HEK293 (cell line): ENCODE measurements at regions not wholly inside any gene's neighbourhood (a gene's known extent, or its start where the extent isn't known, plus 50 kb on each side); places are given as distances from the start of the nearest gene placed in this dataset.

Source experiments
- CTCF ChIA-PET: fragments of 350-600 bp; formaldehyde crosslinking; extraction: SDS; loops from one replicate; lab custom pipeline; 2021; ENCODE audit warnings: antibody characterized with exemption; lab: Yijun Ruan, JAX
- POLR2A ChIA-PET: fragments of 300-600 bp; formaldehyde crosslinking; extraction: SDS; loops from one replicate; lab custom pipeline; 2020; ENCODE audit warnings: antibody characterized with exemption, inconsistent platforms; lab: Yijun Ruan, JAX
- H3K27ac ChIP-seq: fragments of 200-500 bp; sonication (Bioruptor generic); 2 replicates; pipeline ENCODE4 v1.5.1; 2014; ENCODE audit warnings: low read depth, low read length, control low read depth, inconsistent platforms; ENCODE audit errors: extremely low read depth
- H3K36me3 ChIP-seq, 2 experiments: fragments of 200-500 bp in 1 of 2; sonication (Bioruptor generic) in 1 of 2; 1 replicate in 1 of 2; 2 replicates in 1 of 2; pipeline ENCODE4 v1.5.1; 2014 to 2017; ENCODE audit warnings: inconsistent platforms in 2 of 2, low read length in 2 of 2; ENCODE audit not compliant: control insufficient read depth in 2 of 2, insufficient read depth in 1 of 2
- H3K4me1 ChIP-seq: fragments of 200-500 bp; sonication (Bioruptor generic); 2 replicates; pipeline ENCODE4 v1.5.1; 2014; ENCODE audit warnings: mild to moderate bottlenecking, low read length, inconsistent platforms; ENCODE audit not compliant: control insufficient read depth, insufficient read depth
- H3K4me3 ChIP-seq: 2 replicates; pipeline ENCODE4 v1.5.1; 2011; ENCODE audit warnings: low read depth, mild to moderate bottlenecking, control low read depth, low read length, moderate library complexity
- H3K9me3 ChIP-seq: fragments of 200-500 bp; sonication (Bioruptor generic); 2 replicates; pipeline ENCODE4 v1.5.1; 2014; ENCODE audit warnings: low read depth, low read length, inconsistent platforms; ENCODE audit not compliant: control insufficient read depth, insufficient read depth
- AEBP2 ChIP-seq: fragments of 450-650 bp; formaldehyde crosslinking; IDR thresholded peaks from 2 replicates; pipeline ENCODE4 v1.5.1; 2016; ENCODE audit warnings: missing biosample characterization, missing genetic modification characterization, borderline replicate concordance
- ATF2 ChIP-seq: fragments of 450-650 bp; formaldehyde crosslinking; IDR thresholded peaks from 2 replicates; pipeline ENCODE4 v1.5.1; 2016; ENCODE audit warnings: missing biosample characterization, missing genetic modification characterization, low read depth
- GLI2 ChIP-seq: fragments of 450-650 bp; formaldehyde crosslinking; IDR thresholded peaks from 2 replicates; pipeline ENCODE4; 2017; ENCODE audit warnings: missing biosample characterization, missing genetic modification characterization, low read depth, borderline replicate concordance
- HOXD13 ChIP-seq: sonication (generic); formaldehyde crosslinking; IDR thresholded peaks from 2 replicates; pipeline ENCODE4 v1.8.0; 2022; ENCODE audit warnings: missing genetic modification reagents, borderline replicate concordance
- KLF8 ChIP-seq: fragments of 450-650 bp; formaldehyde crosslinking; IDR thresholded peaks from 2 replicates; pipeline ENCODE4 v1.5.1; 2016; ENCODE audit warnings: missing biosample characterization, missing genetic modification characterization
- MEIS1 ChIP-seq: sonication (generic); formaldehyde crosslinking; IDR thresholded peaks from 2 replicates; pipeline ENCODE4 v1.8.1; 2022; ENCODE audit warnings: missing genetic modification reagents, mild to moderate bottlenecking, borderline replicate concordance
- RBAK ChIP-seq: fragments of 450-650 bp; formaldehyde crosslinking; IDR thresholded peaks from 2 replicates; pipeline ENCODE4 v1.5.1; 2016; ENCODE audit warnings: missing biosample characterization, missing genetic modification characterization
- SP2 ChIP-seq: fragments of 450-650 bp; formaldehyde crosslinking; IDR thresholded peaks from 2 replicates; pipeline ENCODE4 v1.5.1; 2016; ENCODE audit warnings: missing biosample characterization, missing genetic modification characterization
- ZBTB1 ChIP-seq: fragments of 450-650 bp; formaldehyde crosslinking; IDR thresholded peaks from 2 replicates; pipeline ENCODE4 v1.5.1; 2016; ENCODE audit warnings: missing biosample characterization, missing genetic modification characterization
- ZBTB21 ChIP-seq: fragments of 450-650 bp; formaldehyde crosslinking; IDR thresholded peaks from 2 replicates; pipeline ENCODE4 v1.5.1; 2017; ENCODE audit warnings: missing biosample characterization, missing genetic modification characterization
- ZEB2 ChIP-seq: fragments of 450-650 bp; formaldehyde crosslinking; IDR thresholded peaks from 2 replicates; pipeline ENCODE4 v1.5.1; 2016; ENCODE audit warnings: missing biosample characterization, missing genetic modification characterization
- ZNF366 ChIP-seq: fragments of 450-650 bp; formaldehyde crosslinking; conservative IDR thresholded peaks from 2 replicates; pipeline ENCODE4 v1.5.1; 2016; ENCODE audit warnings: missing biosample characterization, missing genetic modification characterization
- ZNF391 ChIP-seq: fragments of 450-650 bp; formaldehyde crosslinking; IDR thresholded peaks from 2 replicates; pipeline ENCODE4 v1.5.1; 2016; ENCODE audit warnings: low read depth, missing biosample characterization, missing genetic modification characterization, borderline replicate concordance
- ZNF629 ChIP-seq: fragments of 450-650 bp; formaldehyde crosslinking; IDR thresholded peaks from 2 replicates; pipeline ENCODE4 v1.5.1; 2017; ENCODE audit warnings: missing biosample characterization, missing genetic modification characterization
- ZNF747 ChIP-seq: fragments of 450-650 bp; formaldehyde crosslinking; IDR thresholded peaks from 2 replicates; pipeline ENCODE4 v1.5.1; 2016; ENCODE audit warnings: missing biosample characterization, missing genetic modification characterization
- TF ChIP-seq, protein P1 (sequence below): fragments of 450-650 bp; formaldehyde crosslinking; IDR thresholded peaks from 2 replicates; pipeline ENCODE4 v1.5.1; 2017; ENCODE audit warnings: missing biosample characterization, missing genetic modification characterization
- TF ChIP-seq, protein P2 (sequence below): fragments of 450-650 bp; formaldehyde crosslinking; IDR thresholded peaks from 2 replicates; pipeline ENCODE4 v1.5.1; 2016; ENCODE audit warnings: missing biosample characterization, missing genetic modification characterization

DNA sequence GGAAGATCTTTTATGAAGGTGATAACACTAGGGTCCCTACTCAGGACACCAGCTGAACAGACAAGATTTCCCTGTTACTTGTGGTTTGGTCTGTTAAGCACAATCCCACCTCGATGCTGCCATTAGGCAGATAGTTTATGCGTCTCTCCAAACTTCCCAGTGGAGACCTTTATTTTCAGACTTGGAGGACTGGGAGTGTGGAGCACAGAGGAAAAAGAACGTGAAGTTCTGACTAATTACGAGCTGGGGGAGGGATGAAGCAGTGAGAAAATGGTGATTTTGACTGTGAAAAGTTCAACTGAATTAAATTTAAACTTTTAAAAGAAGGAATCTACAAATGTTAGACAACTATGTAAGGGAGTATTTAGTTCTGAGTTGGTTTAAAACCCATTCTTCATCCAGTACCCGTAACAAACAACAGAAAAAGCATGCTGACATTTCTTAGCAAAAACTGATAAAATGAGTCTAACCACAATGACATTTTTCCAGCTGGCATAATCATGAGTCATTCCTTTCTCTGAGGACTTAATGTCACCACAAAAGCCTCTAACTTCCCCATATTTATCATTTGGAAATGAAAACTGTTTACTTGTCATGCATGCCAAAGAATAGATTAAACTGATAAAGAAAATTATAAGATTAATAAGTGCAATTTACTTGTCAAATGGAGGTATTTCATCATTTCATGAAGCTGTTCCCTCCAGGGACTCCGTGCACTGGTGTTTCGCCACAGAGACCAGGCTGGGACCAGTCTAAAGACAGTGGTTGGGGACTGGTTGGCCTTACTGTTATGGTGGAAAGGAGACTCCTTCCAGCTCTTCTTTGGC, 113.3 kb upstream of the SSTR4 start:
- Histone ChIP-seq H3K4me3 (no peak overlapping the region), H3K9me3 (no peaks in the 10 kb centered on the region), H3K27ac (no peak overlapping the region), H3K4me1 (no peaks in the 10 kb centered on the region), H3K36me3 (no peaks in the 10 kb centered on the region)
- CTCF ChIA-PET = interaction anchor here (1.4 kb wide), 1 partner anchor 230 kb away, joined by 4 read pairs; no protein-coding TSS in a partner anchor
- POLR2A ChIA-PET = interaction anchor here (0.8 to 1.2 kb wide), 2 partner anchors 70 to 129 kb away, joined by 3 to 4 read pairs; no protein-coding TSS in a partner anchor
- TF ChIP-seq ZBTB21 (tag by site-specific recombination) = 0 out of 2 replicates have a peak, but pooled peaks have one; percentile 25
- no peak for TF ChIP-seq AEBP2 (tag by site-specific recombination)
- no peak for TF ChIP-seq SP2 (tag by site-specific recombination)
- TF ChIP-seq, protein P1, sequence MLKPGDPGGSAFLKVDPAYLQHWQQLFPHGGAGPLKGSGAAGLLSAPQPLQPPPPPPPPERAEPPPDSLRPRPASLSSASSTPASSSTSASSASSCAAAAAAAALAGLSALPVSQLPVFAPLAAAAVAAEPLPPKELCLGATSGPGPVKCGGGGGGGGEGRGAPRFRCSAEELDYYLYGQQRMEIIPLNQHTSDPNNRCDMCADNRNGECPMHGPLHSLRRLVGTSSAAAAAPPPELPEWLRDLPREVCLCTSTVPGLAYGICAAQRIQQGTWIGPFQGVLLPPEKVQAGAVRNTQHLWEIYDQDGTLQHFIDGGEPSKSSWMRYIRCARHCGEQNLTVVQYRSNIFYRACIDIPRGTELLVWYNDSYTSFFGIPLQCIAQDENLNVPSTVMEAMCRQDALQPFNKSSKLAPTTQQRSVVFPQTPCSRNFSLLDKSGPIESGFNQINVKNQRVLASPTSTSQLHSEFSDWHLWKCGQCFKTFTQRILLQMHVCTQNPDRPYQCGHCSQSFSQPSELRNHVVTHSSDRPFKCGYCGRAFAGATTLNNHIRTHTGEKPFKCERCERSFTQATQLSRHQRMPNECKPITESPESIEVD = peak; percentile 36; the same call in 1 of the 2 replicates
- TF ChIP-seq ATF2 = no peak
- 0 out of 2 replicates have a peak, but pooled peaks have one; percentile 47 for TF ChIP-seq MEIS1 (CRISPR knock-in tag)
- TF ChIP-seq GLI2 (tag by site-specific recombination) = 0 out of 2 replicates have a peak, but pooled peaks have one; percentile 6
- TF ChIP-seq ZNF366 (tag by site-specific recombination) = 0 out of 2 replicates have a peak, but pooled peaks have one; percentile 18
- no peak for TF ChIP-seq ZNF629 (tag by site-specific recombination)
- no peak for TF ChIP-seq KLF8 (tag by site-specific recombination)
- peak; percentile 70 for TF ChIP-seq ZEB2 (tag by site-specific recombination)
- no peak for TF ChIP-seq HOXD13 (CRISPR knock-in tag)
- no peak for TF ChIP-seq ZNF391 (tag by site-specific recombination)
- TF ChIP-seq, protein P2, sequence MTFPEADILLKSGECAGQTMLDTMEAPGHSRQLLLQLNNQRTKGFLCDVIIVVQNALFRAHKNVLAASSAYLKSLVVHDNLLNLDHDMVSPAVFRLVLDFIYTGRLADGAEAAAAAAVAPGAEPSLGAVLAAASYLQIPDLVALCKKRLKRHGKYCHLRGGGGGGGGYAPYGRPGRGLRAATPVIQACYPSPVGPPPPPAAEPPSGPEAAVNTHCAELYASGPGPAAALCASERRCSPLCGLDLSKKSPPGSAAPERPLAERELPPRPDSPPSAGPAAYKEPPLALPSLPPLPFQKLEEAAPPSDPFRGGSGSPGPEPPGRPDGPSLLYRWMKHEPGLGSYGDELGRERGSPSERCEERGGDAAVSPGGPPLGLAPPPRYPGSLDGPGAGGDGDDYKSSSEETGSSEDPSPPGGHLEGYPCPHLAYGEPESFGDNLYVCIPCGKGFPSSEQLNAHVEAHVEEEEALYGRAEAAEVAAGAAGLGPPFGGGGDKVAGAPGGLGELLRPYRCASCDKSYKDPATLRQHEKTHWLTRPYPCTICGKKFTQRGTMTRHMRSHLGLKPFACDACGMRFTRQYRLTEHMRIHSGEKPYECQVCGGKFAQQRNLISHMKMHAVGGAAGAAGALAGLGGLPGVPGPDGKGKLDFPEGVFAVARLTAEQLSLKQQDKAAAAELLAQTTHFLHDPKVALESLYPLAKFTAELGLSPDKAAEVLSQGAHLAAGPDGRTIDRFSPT = no peak
- no peak for TF ChIP-seq RBAK (tag by site-specific recombination)
- TF ChIP-seq ZBTB1 (tag by site-specific recombination) = no peak

GRCh38 chr20:22922987-22923386, 112.1 kb upstream of the SSTR4 start:
- TF ChIP-seq ATF2 (0 out of 2 replicates have a peak, but pooled peaks have one; percentile 25), ZNF747 (tag by site-specific recombination) (no peak)
- TF ChIP-seq, all 188 proteins: peak for 1
- POLR2A ChIA-PET = interaction anchor here (0.6 to 1.2 kb wide), 2 partner anchors 71 to 714 kb away, joined by 4 read pairs; no protein-coding TSS in a partner anchor
- Histone ChIP-seq H3K9me3 (no peaks in the 10 kb centered on the region), H3K4me3 (no peak overlapping the region), H3K36me3 (no peaks in the 10 kb centered on the region), H3K27ac (no peak overlapping the region), H3K4me1 (no peaks in the 10 kb centered on the region)
- CTCF ChIA-PET = interaction anchor here (1.2 kb wide), 1 partner anchor 278 kb away, joined by 3 read pairs; no protein-coding TSS in a partner anchor
